ENCODE measurements at regions not wholly inside any gene's neighbourhood (a gene's known extent, or its start where the extent isn't known, plus 50 kb on each side); places are given as distances from the start of the nearest gene placed in this dataset.

DNA sequence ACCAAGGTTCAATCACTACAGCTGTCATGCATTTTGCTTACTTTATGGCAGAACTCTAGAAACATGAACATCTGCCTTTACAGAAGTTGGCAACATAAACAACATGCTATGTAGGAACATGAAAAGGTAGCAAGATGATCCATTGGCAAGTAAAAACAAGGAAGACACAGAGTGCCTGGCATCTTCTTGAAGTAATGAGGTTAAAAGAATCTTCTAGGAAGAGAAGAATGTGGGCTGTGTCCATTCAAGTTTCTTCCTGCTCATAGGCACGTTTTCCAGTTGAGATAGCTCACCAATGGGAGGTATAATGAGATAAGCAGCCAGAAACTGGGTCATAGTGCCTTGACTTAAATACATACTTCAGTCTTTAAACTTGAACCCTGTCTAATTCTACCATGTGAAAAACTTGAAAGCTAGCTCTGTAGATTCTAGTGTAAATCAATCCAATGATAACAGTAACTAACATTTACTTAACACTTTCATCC lies 109.4 kb upstream of the PRLR start:
- H4K20me1 ChIP-seq (replicated peaks in 1 of 2; ENCODE audit: control insufficient read depth in 1 of 2, insufficient read depth in 2 of 2, low read length in 2 of 2): no peaks in the 10 kb centered on the region
- H3K23me2 ChIP-seq (ENCODE audit: low read depth, low read length): no peaks in the 10 kb centered on the region
- no peak overlapping the region; the same call in 1 of the 2 replicates for H3K27ac ChIP-seq (ENCODE audit: low read depth, low read length)
- WGBS, 2 experiments (ENCODE audit: extremely low coverage in 1 of 2, insufficient coverage in 1 of 2, insufficient read length in 1 of 2, insufficient replicate concordance in 2 of 2, low coverage in 1 of 2, low lambda C conversion rate in 2 of 2, missing lambda C conversion rate in 1 of 2): 89% methylated on average over 1 of the region's 1 CpG; no CpG with 5 or more reads in 1 of the 2 experiments
- no peak overlapping the region for H3K23ac ChIP-seq (ENCODE audit: insufficient read length)
- peak overlapping the region; percentile 1 for H4K91ac ChIP-seq (replicated peaks; ENCODE audit: insufficient read length, low read length)
- H3K4me1 ChIP-seq (replicated peaks in 1 of 4; ENCODE audit: control insufficient read depth in 3 of 4, insufficient read depth in 4 of 4, low read length in 3 of 4): peaks cover 8 to 25% (median 16%) of the 10 kb centered on the region in 4 experiments
- ChIA-PET POLR2A (ENCODE audit: partially characterized antibody) (no interaction called here), CTCF (ENCODE audit: partially characterized antibody) (interaction anchor here (0.7 to 1.4 kb wide), 4 partner anchors 97 to 259 kb away, joined by 3 to 5 read pairs (median 4); no protein-coding TSS in a partner anchor)
- H3K14ac ChIP-seq (ENCODE audit: insufficient read length): no peak overlapping the region
- H3K4me3 ChIP-seq (ENCODE audit: extremely low read depth in 1 of 4, insufficient read depth in 2 of 4, low read depth in 3 of 4, low read length in 4 of 4): peak overlapping the region in 1 of 4 experiments; percentile 9; a peak in 1 of 8 replicates
- H3K36me3 ChIP-seq (ENCODE audit: control insufficient read depth in 2 of 4, insufficient read depth in 4 of 4, low read length in 3 of 4): peaks cover 0 to 10% (median 3%) of the 10 kb centered on the region in 4 experiments; a peak in 1 of 8 replicates
- H2AFZ ChIP-seq (ENCODE audit: low read length): no peak overlapping the region
- no peak overlapping the region for H3K4ac ChIP-seq (replicated peaks; ENCODE audit: insufficient read length, low read depth, low read length)
- H2AK5ac ChIP-seq (ENCODE audit: low read depth, low read length): no peak overlapping the region
- H3K79me1 ChIP-seq (ENCODE audit: low read depth, low read length): no peaks in the 10 kb centered on the region
- 0 out of 2 replicates have a peak overlapping the region, but pooled peaks have one; percentile 2 for H2BK20ac ChIP-seq (ENCODE audit: low read length)
- no peaks in the 10 kb centered on the region for H3K27me3 ChIP-seq (replicated peaks in 1 of 4; ENCODE audit: control insufficient read depth in 3 of 4, extremely low read depth in 1 of 4, insufficient read depth in 3 of 4, low read length in 3 of 4)
- no peak overlapping the region for H3K4me2 ChIP-seq (ENCODE audit: insufficient read depth in 1 of 2, low read depth in 2 of 2, low read length in 2 of 2)
- no peak overlapping the region for H2BK12ac ChIP-seq (ENCODE audit: low read depth, low read length)
- no peaks in the 10 kb centered on the region for H3K79me2 ChIP-seq (ENCODE audit: control insufficient read depth in 1 of 2, insufficient read depth in 2 of 2, low read length in 2 of 2)
- H4K8ac ChIP-seq (ENCODE audit: extremely low read depth, insufficient read depth, low read length): no peak overlapping the region
- peak overlapping the region; percentile 34; the same call in 1 of the 2 replicates for H3K18ac ChIP-seq (ENCODE audit: extremely low read depth, low read length)
- H2BK120ac ChIP-seq (replicated peaks; ENCODE audit: low read depth, low read length): no peak overlapping the region
- no peak overlapping the region for H3K9ac ChIP-seq (replicated peaks in 1 of 4; ENCODE audit: extremely low read depth in 1 of 4, low read depth in 3 of 4, low read length in 3 of 4)
- DNase-seq (ENCODE audit: low read depth in 1 of 2, low spot score in 2 of 2) (no peak), FAIRE-seq (no peak)
- peak overlapping the region; percentile 51 for H4K5ac ChIP-seq (ENCODE audit: insufficient read length, low read depth, low read length)
- H3K9me3 ChIP-seq (ENCODE audit: insufficient read depth in 2 of 2, low read depth in 1 of 2, low read length in 1 of 2): peaks cover 9 to 10% of the 10 kb centered on the region in 2 experiments; a peak in 3 of 4 replicates
- H3K56ac ChIP-seq (replicated peaks; ENCODE audit: insufficient read length, low read depth, low read length): no peak overlapping the region
- H2BK5ac ChIP-seq (ENCODE audit: low read depth, low read length): no peak overlapping the region
- H2BK15ac ChIP-seq (ENCODE audit: low read length): no peak overlapping the region
- TF ChIP-seq RNF2 (IDR thresholded peaks at IDR 0.05; ENCODE audit: borderline replicate concordance, low read depth, low read length, missing control alignments, poor library complexity, severe bottlenecking) (no peak), MAX (IDR thresholded peaks at IDR 0.05) (no peak), SUZ12 (IDR thresholded peaks at IDR 0.05; ENCODE audit: low read length) (no peak), RXRA (IDR thresholded peaks at IDR 0.05; ENCODE audit: insufficient read depth, low read depth, low read length) (no peak), YY1 (IDR thresholded peaks at IDR 0.05; ENCODE audit: low read depth, low read length) (no peak), SIRT6 (IDR thresholded peaks at IDR 0.05; ENCODE audit: low read length) (no peak), KDM4A (IDR thresholded peaks at IDR 0.05; ENCODE audit: low read depth, low read length, severe bottlenecking) (no peak), CBX5 (IDR thresholded peaks at IDR 0.05; ENCODE audit: low read depth, low read length) (no peak)
- TF ChIP-seq, protein P1, sequence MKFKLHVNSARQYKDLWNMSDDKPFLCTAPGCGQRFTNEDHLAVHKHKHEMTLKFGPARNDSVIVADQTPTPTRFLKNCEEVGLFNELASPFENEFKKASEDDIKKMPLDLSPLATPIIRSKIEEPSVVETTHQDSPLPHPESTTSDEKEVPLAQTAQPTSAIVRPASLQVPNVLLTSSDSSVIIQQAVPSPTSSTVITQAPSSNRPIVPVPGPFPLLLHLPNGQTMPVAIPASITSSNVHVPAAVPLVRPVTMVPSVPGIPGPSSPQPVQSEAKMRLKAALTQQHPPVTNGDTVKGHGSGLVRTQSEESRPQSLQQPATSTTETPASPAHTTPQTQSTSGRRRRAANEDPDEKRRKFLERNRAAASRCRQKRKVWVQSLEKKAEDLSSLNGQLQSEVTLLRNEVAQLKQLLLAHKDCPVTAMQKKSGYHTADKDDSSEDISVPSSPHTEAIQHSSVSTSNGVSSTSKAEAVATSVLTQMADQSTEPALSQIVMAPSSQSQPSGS (IDR thresholded peaks at IDR 0.05; ENCODE audit: low read length): no peak

All from H1 (cell line).